ENCODE measurements at regions not wholly inside any gene's neighbourhood (a gene's known extent, or its start where the extent isn't known, plus 50 kb on each side); places are given as distances from the start of the nearest gene placed in this dataset.

DNA sequence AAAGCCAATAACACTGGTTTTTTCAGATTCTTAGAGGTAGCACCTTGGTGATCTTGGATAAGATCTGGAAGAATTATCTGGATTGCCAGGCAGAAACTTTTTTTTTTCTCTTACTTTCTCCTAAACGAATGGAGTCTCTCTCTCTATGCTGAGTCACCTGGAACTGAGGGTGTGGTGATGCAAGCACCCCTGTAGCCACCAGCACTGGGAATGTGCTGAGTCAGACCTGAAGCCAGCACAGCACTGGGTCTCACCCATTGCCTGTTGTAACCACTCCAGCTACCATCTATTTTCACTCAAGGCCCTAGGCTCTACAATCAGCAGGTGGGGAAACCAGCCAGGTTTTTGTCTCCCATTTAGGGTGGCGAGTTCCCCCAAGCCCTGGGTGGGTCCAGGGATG lies 923.8 kb downstream of the RAPGEF2 start:
- TF ChIP-seq EZH2 (IDR thresholded peaks at IDR 0.05; ENCODE audit: insufficient read depth, low read length), result no peak
- TF ChIP-seq, protein P1, sequence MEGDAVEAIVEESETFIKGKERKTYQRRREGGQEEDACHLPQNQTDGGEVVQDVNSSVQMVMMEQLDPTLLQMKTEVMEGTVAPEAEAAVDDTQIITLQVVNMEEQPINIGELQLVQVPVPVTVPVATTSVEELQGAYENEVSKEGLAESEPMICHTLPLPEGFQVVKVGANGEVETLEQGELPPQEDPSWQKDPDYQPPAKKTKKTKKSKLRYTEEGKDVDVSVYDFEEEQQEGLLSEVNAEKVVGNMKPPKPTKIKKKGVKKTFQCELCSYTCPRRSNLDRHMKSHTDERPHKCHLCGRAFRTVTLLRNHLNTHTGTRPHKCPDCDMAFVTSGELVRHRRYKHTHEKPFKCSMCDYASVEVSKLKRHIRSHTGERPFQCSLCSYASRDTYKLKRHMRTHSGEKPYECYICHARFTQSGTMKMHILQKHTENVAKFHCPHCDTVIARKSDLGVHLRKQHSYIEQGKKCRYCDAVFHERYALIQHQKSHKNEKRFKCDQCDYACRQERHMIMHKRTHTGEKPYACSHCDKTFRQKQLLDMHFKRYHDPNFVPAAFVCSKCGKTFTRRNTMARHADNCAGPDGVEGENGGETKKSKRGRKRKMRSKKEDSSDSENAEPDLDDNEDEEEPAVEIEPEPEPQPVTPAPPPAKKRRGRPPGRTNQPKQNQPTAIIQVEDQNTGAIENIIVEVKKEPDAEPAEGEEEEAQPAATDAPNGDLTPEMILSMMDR (IDR thresholded peaks at IDR 0.05; ENCODE audit: insufficient read depth, low read depth, low read length), result no peak
- H3K9me3 ChIP-seq (ENCODE audit: insufficient read depth, low read depth, low read length), result no peaks in the 10 kb centered on the region
- H3K36me3 ChIP-seq (ENCODE audit: insufficient read depth, low read length), result no peaks in the 10 kb centered on the region
- no peaks in the 10 kb centered on the region for H4K20me1 ChIP-seq (ENCODE audit: insufficient read depth, low read length)
- DNase-seq (ENCODE audit: low read depth) (peak; percentile 21), FAIRE-seq (no peak)
- Mint-ChIP-seq H3K9me3 (ENCODE audit: unreplicated experiment) (no peaks in the 10 kb centered on the region), H3K36me3 (ENCODE audit: low read depth, unreplicated experiment) (no peaks in the 10 kb centered on the region), H3K27ac (ENCODE audit: unreplicated experiment) (peak overlapping the region; percentile 95), H3K27me3 (ENCODE audit: low read depth, unreplicated experiment) (no peaks in the 10 kb centered on the region), H3K4me3 (ENCODE audit: unreplicated experiment) (no peak overlapping the region), H3K4me1 (ENCODE audit: low read depth, unreplicated experiment) (peaks cover 13% of the 10 kb centered on the region)
- H3K79me2 ChIP-seq (ENCODE audit: insufficient read depth, low read length), result no peaks in the 10 kb centered on the region
- H3K4me1 ChIP-seq (ENCODE audit: insufficient read depth, low read length), result no peaks in the 10 kb centered on the region
- no peak overlapping the region for H3K4me2 ChIP-seq (ENCODE audit: low read length)
- no peaks in the 10 kb centered on the region for H3K27me3 ChIP-seq (ENCODE audit: insufficient read depth, low read length)
- no peak overlapping the region for H3K27ac ChIP-seq (ENCODE audit: low read depth, low read length)
- no peak overlapping the region for H2AFZ ChIP-seq (ENCODE audit: low read depth, low read length)
- no peak overlapping the region for H3K9ac ChIP-seq (ENCODE audit: low read length)
- H3K4me3 ChIP-seq (ENCODE audit: insufficient read depth, low read depth, low read length), result no peak overlapping the region

DNA sequence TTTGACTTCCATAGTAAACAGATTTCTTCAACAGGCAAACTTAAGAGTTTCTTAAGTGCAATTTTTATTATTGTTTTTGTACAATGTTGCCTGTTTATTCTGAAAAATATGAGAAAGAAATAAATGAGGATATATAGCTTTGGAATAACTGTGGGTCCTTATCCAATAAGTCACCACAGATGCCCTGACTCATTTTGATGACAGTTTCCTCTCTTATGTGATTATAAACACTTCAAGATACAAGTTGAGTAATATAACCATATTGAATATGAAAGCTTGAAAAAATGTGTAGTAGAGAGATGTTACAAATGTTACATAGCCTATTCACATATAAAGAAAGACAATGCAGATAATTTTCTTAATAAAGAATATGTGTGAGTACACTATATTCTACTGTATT lies 931.6 kb downstream of the RAPGEF2 start:
- no peaks in the 10 kb centered on the region for H3K9me3 Mint-ChIP-seq (ENCODE audit: unreplicated experiment)

DNA sequence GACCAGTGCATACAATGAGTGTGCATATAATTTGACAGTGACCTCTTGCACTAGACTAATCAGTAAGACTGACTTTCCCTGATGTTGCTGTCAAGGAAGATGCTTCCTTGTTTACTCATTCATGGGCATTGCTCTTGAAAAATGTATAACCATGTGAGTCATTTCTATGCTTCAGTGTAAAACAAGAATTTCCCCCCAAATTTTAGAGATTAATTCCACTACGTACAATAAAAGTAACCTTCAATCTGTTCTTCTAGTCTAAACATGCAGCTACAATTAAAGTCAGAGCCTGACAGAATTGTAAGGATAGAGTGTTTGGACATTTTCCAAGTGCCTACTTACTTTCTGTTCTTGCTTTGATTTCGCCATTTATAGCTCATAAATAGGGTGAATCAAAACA lies 935.7 kb downstream of the RAPGEF2 start:
- no peak overlapping the region for H3K9ac ChIP-seq (ENCODE audit: low read length)
- no peaks in the 10 kb centered on the region for H4K20me1 ChIP-seq (ENCODE audit: insufficient read depth, low read length)
- no peak overlapping the region for H3K27ac Mint-ChIP-seq (ENCODE audit: unreplicated experiment)
- H3K4me1 Mint-ChIP-seq (ENCODE audit: low read depth, unreplicated experiment), result peaks cover 11% of the 10 kb centered on the region
- TF ChIP-seq, protein P1 (IDR thresholded peaks at IDR 0.05; ENCODE audit: insufficient read depth, low read depth, low read length), result no peak
- TF ChIP-seq EZH2 (IDR thresholded peaks at IDR 0.05; ENCODE audit: insufficient read depth, low read length), result no peak
- H3K4me3 ChIP-seq (ENCODE audit: insufficient read depth, low read depth, low read length), result no peak overlapping the region
- H3K4me1 ChIP-seq (ENCODE audit: insufficient read depth, low read length), result no peaks in the 10 kb centered on the region
- no peaks in the 10 kb centered on the region for H3K27me3 Mint-ChIP-seq (ENCODE audit: low read depth, unreplicated experiment)
- no peaks in the 10 kb centered on the region for H3K9me3 ChIP-seq (ENCODE audit: insufficient read depth, low read depth, low read length)
- H3K79me2 ChIP-seq (ENCODE audit: insufficient read depth, low read length), result no peaks in the 10 kb centered on the region
- no peak overlapping the region for H2AFZ ChIP-seq (ENCODE audit: low read depth, low read length)
- no peaks in the 10 kb centered on the region for H3K36me3 Mint-ChIP-seq (ENCODE audit: low read depth, unreplicated experiment)
- no peak overlapping the region for H3K4me2 ChIP-seq (ENCODE audit: low read length)
- no peaks in the 10 kb centered on the region for H3K36me3 ChIP-seq (ENCODE audit: insufficient read depth, low read length)
- no peak overlapping the region for H3K4me3 Mint-ChIP-seq (ENCODE audit: unreplicated experiment)
- peak; percentile 3 for DNase-seq (ENCODE audit: low read depth)
- H3K9me3 Mint-ChIP-seq (ENCODE audit: unreplicated experiment), result no peaks in the 10 kb centered on the region
- no peaks in the 10 kb centered on the region for H3K27me3 ChIP-seq (ENCODE audit: insufficient read depth, low read length)
- FAIRE-seq, result no peak
- H3K27ac ChIP-seq (ENCODE audit: low read depth, low read length), result no peak overlapping the region

More for the DNA sequence above, 931.6 kb downstream of the RAPGEF2 start:
- TF ChIP-seq, protein P1 (IDR thresholded peaks at IDR 0.05; ENCODE audit: insufficient read depth, low read depth, low read length), result no peak
- no peak for TF ChIP-seq EZH2 (IDR thresholded peaks at IDR 0.05; ENCODE audit: insufficient read depth, low read length)
- H3K36me3 Mint-ChIP-seq (ENCODE audit: low read depth, unreplicated experiment), result no peaks in the 10 kb centered on the region
- H3K4me1 Mint-ChIP-seq (ENCODE audit: low read depth, unreplicated experiment), result peaks cover 9% of the 10 kb centered on the region
- Histone ChIP-seq H3K36me3 (ENCODE audit: insufficient read depth, low read length) (no peaks in the 10 kb centered on the region), H3K27ac (ENCODE audit: low read depth, low read length) (no peak overlapping the region), H3K9me3 (ENCODE audit: insufficient read depth, low read depth, low read length) (no peaks in the 10 kb centered on the region), H3K4me2 (ENCODE audit: low read length) (no peak overlapping the region), H3K4me3 (ENCODE audit: insufficient read depth, low read depth, low read length) (no peak overlapping the region), H2AFZ (ENCODE audit: low read depth, low read length) (no peak overlapping the region), H3K4me1 (ENCODE audit: insufficient read depth, low read length) (no peaks in the 10 kb centered on the region), H4K20me1 (ENCODE audit: insufficient read depth, low read length) (no peaks in the 10 kb centered on the region), H3K27me3 (ENCODE audit: insufficient read depth, low read length) (no peaks in the 10 kb centered on the region), H3K9ac (ENCODE audit: low read length) (no peak overlapping the region), H3K79me2 (ENCODE audit: insufficient read depth, low read length) (no peaks in the 10 kb centered on the region)
- H3K27me3 Mint-ChIP-seq (ENCODE audit: low read depth, unreplicated experiment), result no peaks in the 10 kb centered on the region
- DNase-seq (ENCODE audit: low read depth) (no peak), FAIRE-seq (no peak)
- no peak overlapping the region for H3K27ac Mint-ChIP-seq (ENCODE audit: unreplicated experiment)
- H3K4me3 Mint-ChIP-seq (ENCODE audit: unreplicated experiment), result no peak overlapping the region
